Cardiac muscle cell (in vitro differentiated cells and primary cell): ENCODE measurements at regions not wholly inside any gene's neighbourhood (a gene's known extent, or its start where the extent isn't known, plus 50 kb on each side); places are given as distances from the start of the nearest gene placed in this dataset.

Experiments
- DNase-seq, 2 donors: peaks; one replicate each; pipeline versions ENCODE4 v3.0.0 to v3.0.0-alpha.2; 2010 to 2017; ENCODE audit warnings: low read depth in 1 of 2, low spot score in 1 of 2
- H3K27ac ChIP-seq: fragments of 200-600 bp; sonication (generic); 2 replicates; pipeline ENCODE4 v1.5.1; 2016
- H3K27me3 ChIP-seq: fragments of 200-600 bp; sonication (generic); 2 replicates; pipeline ENCODE4 v1.6.0; 2016; ENCODE audit warnings: control low read depth
- H3K36me3 ChIP-seq: fragments of 200-600 bp; sonication (generic); 2 replicates; pipeline ENCODE4 v1.5.1; 2016; ENCODE audit warnings: control low read depth
- H3K4me1 ChIP-seq: fragments of 200-600 bp; sonication (generic); 2 replicates; pipeline ENCODE4 v1.8.1; 2017; ENCODE audit warnings: low read depth, mild to moderate bottlenecking, mixed run types
- H3K4me3 ChIP-seq: fragments of 200-600 bp; sonication (generic); 2 replicates; pipeline ENCODE4 v1.5.1; 2016; ENCODE audit warnings: mild to moderate bottlenecking
- H3K9me3 ChIP-seq: fragments of 200-600 bp; sonication (generic); 2 replicates; pipeline ENCODE4 v1.5.1; 2017; ENCODE audit warnings: low read depth, mild to moderate bottlenecking, control low read depth
- TF ChIP-seq, protein P1 (sequence below): IDR thresholded peaks from 2 replicates; pipeline ENCODE4 v1.5.1; 2012; ENCODE audit warnings: low read depth, mild to moderate bottlenecking, low read length

GRCh38 chr1:181263444-181263843, 174.9 kb downstream of the IER5 start:
- Histone ChIP-seq H3K27me3 (peaks cover 2% of the 10 kb centered on the region), H3K36me3 (no peaks in the 10 kb centered on the region), H3K4me3 (no peak overlapping the region), H3K27ac (no peak overlapping the region), H3K4me1 (no peaks in the 10 kb centered on the region), H3K9me3 (no peaks in the 10 kb centered on the region)
- no peak for DNase-seq
- TF ChIP-seq, protein P1, sequence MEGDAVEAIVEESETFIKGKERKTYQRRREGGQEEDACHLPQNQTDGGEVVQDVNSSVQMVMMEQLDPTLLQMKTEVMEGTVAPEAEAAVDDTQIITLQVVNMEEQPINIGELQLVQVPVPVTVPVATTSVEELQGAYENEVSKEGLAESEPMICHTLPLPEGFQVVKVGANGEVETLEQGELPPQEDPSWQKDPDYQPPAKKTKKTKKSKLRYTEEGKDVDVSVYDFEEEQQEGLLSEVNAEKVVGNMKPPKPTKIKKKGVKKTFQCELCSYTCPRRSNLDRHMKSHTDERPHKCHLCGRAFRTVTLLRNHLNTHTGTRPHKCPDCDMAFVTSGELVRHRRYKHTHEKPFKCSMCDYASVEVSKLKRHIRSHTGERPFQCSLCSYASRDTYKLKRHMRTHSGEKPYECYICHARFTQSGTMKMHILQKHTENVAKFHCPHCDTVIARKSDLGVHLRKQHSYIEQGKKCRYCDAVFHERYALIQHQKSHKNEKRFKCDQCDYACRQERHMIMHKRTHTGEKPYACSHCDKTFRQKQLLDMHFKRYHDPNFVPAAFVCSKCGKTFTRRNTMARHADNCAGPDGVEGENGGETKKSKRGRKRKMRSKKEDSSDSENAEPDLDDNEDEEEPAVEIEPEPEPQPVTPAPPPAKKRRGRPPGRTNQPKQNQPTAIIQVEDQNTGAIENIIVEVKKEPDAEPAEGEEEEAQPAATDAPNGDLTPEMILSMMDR = no peak

GRCh38 chr1:181264821-181265220, 176.3 kb downstream of the IER5 start:
- no peaks in the 10 kb centered on the region for H3K36me3 ChIP-seq
- peaks cover 2% of the 10 kb centered on the region for H3K27me3 ChIP-seq
- H3K4me1 ChIP-seq = no peaks in the 10 kb centered on the region
- no peak overlapping the region for H3K27ac ChIP-seq
- H3K4me3 ChIP-seq = no peak overlapping the region
- no peaks in the 10 kb centered on the region for H3K9me3 ChIP-seq
- TF ChIP-seq, protein P1 = no peak
- DNase-seq = no peak

- H3K27me3 ChIP-seq = no peaks in the 10 kb centered on the region
- no peaks in the 10 kb centered on the region for H3K36me3 ChIP-seq
- no peaks in the 10 kb centered on the region for H3K9me3 ChIP-seq
- H3K4me3 ChIP-seq = no peak overlapping the region
- no peaks in the 10 kb centered on the region for H3K4me1 ChIP-seq
- DNase-seq = no peak
- TF ChIP-seq, protein P1 = no peak
- H3K27ac ChIP-seq = no peak overlapping the region
Measured at GRCh38 chr1:181284978-181285377, 196.5 kb downstream of the IER5 start.

- DNase-seq = no peak
- no peak overlapping the region for H3K27ac ChIP-seq
- no peaks in the 10 kb centered on the region for H3K4me1 ChIP-seq
- H3K4me3 ChIP-seq = no peak overlapping the region
- TF ChIP-seq, protein P1 = no peak
- H3K27me3 ChIP-seq = peaks cover 14% of the 10 kb centered on the region
- no peaks in the 10 kb centered on the region for H3K9me3 ChIP-seq
- H3K36me3 ChIP-seq = no peaks in the 10 kb centered on the region
Measured at GRCh38 chr1:181295217-181295616, 188.1 kb upstream of the CACNA1E start.

- no peaks in the 10 kb centered on the region for H3K9me3 ChIP-seq
- no peak for DNase-seq
- H3K4me3 ChIP-seq = no peak overlapping the region
Measured at GRCh38 chr1:181296180-181296579, 187.1 kb upstream of the CACNA1E start.

More at GRCh38 chr1:181296180-181296579, 187.1 kb upstream of the CACNA1E start:
- no peaks in the 10 kb centered on the region for H3K36me3 ChIP-seq
- peaks cover 14% of the 10 kb centered on the region for H3K27me3 ChIP-seq
- H3K27ac ChIP-seq = no peak overlapping the region
- H3K4me1 ChIP-seq = no peaks in the 10 kb centered on the region
- TF ChIP-seq, protein P1 = no peak
